ENCODE measurements at regions not wholly inside any gene's neighbourhood (a gene's known extent, or its start where the extent isn't known, plus 50 kb on each side); places are given as distances from the start of the nearest gene placed in this dataset.
"Not testable (repeated sequence)": the region's sequence is repeated elsewhere in the genome, so short reads cannot be mapped to it uniquely, and the experiment has no call there.

GRCh38 chr2:114293355-114293754, 149.1 kb upstream of the DPP10 start:
- H3K27ac ChIP-seq = no peak overlapping the region
- TF ChIP-seq, protein P1, sequence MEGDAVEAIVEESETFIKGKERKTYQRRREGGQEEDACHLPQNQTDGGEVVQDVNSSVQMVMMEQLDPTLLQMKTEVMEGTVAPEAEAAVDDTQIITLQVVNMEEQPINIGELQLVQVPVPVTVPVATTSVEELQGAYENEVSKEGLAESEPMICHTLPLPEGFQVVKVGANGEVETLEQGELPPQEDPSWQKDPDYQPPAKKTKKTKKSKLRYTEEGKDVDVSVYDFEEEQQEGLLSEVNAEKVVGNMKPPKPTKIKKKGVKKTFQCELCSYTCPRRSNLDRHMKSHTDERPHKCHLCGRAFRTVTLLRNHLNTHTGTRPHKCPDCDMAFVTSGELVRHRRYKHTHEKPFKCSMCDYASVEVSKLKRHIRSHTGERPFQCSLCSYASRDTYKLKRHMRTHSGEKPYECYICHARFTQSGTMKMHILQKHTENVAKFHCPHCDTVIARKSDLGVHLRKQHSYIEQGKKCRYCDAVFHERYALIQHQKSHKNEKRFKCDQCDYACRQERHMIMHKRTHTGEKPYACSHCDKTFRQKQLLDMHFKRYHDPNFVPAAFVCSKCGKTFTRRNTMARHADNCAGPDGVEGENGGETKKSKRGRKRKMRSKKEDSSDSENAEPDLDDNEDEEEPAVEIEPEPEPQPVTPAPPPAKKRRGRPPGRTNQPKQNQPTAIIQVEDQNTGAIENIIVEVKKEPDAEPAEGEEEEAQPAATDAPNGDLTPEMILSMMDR (conservative IDR thresholded peaks at IDR 0.05) = no peak

DNA sequence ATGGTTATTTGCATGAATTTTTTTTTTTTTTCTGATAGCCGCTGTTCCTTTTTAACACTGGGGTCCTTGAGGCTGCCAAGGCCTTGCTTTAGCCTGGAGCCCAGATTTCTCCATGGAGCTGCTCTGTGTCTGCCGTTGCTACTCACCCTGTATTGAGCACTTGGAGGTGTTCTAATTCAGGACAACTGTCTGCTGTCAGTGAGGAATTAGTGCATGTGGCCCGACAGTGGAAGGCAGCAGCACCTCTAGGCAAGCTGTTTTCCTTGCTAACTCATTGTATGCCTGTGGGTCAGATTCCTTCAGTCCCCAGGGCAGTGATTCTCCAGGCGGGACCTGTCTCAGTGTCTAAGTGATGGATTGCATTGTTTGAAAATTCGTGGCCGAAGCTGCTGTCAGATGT, 147.7 kb upstream of the DPP10 start:
- H3K27ac ChIP-seq = no peak overlapping the region
- TF ChIP-seq, protein P1 (conservative IDR thresholded peaks at IDR 0.05) = no peak

DNA sequence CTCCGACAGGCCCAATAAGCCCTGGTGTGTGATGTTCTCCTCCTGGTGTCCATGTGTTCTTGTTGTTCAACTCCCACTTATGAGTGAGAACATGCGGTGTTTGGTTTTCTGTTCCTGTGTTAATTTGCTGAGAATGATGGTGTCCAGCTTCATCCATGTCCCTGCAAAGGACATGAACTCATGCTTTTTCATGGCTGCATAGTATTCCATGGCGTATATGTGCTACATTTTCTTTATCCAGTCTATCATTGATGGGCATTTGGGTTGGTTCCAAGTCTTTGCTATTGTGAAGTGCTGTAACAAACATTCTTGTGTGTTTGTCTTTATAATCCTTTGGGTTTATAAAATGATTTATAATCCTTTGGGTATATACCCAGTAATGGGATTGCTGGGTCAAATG, 142.1 kb upstream of the DPP10 start:
- H3K27ac ChIP-seq = not testable (repeated sequence)

DNA sequence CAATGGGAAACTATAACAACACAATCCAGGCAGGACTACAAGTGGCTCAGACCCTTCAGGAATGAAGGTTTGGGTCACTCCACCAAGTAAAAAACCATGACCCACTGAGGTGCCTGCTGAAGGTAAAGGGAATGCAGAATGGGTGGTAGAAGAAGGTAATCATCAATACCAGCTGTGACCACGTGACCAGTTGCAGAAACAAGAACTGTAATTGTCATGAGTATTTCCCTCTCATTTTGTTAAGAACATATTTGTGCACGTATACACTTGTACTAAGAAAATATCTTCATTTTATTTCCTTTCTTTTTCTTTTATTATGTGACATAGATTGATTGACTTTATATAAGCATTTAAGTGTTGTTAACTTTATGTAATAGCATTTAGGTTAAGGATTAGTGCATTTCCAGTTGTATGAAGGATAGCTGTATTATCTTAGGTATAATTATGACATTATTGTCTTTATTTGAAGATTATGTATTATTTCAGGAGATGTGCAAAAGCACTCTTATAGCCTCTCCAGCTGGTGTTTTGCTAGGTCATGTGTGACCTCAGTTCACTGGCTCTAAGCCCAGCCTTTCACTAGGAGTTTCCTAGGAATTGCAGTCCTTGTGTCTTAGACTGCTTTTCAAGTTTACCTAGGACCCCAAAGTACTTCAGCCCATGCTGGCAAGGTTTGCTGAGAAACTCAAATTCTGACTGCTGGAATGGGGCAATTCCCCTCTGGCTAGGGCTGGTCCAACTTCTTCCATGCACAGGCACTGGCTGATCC, 125.7 kb upstream of the DPP10 start:
- TF ChIP-seq, protein P1 (conservative IDR thresholded peaks at IDR 0.05) = no peak
- no peak overlapping the region for H3K27ac ChIP-seq

DNA sequence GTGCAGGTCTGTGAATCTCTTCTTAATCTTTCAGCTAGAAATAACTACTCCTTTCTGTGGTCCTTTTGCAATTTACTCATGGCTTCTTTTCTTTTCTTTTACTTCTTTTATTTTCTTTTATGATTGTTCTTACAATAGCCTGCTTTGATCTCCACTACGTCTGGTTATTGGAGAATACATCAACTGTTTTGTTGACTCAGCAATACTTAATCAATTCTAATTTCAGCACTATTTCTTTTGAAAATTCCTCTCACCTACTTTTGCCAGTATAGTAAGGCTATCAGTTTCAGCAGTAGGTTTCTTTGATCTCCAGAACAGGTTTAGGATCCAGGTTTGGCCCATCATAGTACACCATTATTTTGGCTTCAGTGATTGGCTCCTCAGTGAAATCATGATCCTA, 111.8 kb upstream of the DPP10 start:
- no peak overlapping the region for H3K27ac ChIP-seq
- TF ChIP-seq, protein P1 (conservative IDR thresholded peaks at IDR 0.05) = no peak

GRCh38 chr2:114331934-114332333, 110.5 kb upstream of the DPP10 start:
- no peak overlapping the region for H3K27ac ChIP-seq
- TF ChIP-seq, protein P1 (conservative IDR thresholded peaks at IDR 0.05) = no peak

DNA sequence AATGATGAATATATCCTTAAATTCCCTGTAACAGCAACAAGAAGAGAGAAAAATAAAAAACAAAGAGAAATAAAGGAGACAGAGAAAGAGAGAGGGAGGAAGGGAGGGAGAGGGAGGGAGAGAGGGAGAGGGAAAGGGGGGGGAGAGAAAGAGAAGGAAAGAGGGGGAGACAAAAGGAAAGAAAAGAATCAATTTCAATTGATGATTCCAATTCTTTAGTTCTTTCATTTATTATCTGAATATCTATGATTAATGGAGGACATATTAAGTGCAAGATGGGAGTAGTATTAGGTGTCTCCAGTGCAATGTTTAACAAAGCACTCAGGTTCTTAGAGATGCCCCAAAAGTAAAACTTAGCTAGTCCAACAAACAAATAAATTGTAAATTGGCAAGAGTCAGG, 97.2 kb upstream of the DPP10 start:
- TF ChIP-seq, protein P1 (conservative IDR thresholded peaks at IDR 0.05) = no peak
- no peak overlapping the region for H3K27ac ChIP-seq

DNA sequence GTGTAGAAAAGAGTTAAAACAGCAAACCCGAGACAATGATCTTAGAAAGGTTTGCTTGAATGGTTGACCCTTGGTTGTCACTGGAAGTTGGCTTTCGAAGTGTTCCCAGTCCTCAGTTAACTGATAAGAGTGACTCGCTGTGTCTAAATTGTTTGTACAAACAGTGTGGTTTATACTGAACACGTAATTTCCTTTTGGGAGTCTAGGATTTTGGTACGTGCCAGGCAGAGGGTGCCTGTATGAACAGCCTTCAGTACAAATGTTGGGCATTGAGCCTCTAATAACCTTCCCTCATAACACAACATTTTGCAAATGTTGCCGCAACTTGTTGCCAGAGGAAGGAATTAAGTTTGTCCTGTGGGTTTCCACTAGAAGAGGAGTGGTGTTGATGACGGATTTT, 95.8 kb upstream of the DPP10 start:
- H3K27ac ChIP-seq = no peak overlapping the region
- TF ChIP-seq, protein P1 (conservative IDR thresholded peaks at IDR 0.05) = no peak
